T-cell (primary cell): ENCODE measurements at regions not wholly inside any gene's neighbourhood (a gene's known extent, or its start where the extent isn't known, plus 50 kb on each side); places are given as distances from the start of the nearest gene placed in this dataset.

Experiments used
- ATAC-seq, 4 experiments: fragments of 200-7000 bp in 3 of 4; fragments of 150-1000 bp in 1 of 4; cut with Tn5 transposase; replicated peaks in 1 of 4; 1 replicate in 3 of 4; 2 replicates in 1 of 4; pipeline ENCODE4 v1.10.0; 2021; ENCODE audit warnings: moderate library complexity in 3 of 4, mild to moderate bottlenecking in 2 of 4, moderate number of reproducible peaks in 1 of 4
- CTCF ChIA-PET, 2 donors: fragments of 300-600 bp; sonication (Branson Sonifier 250); formaldehyde crosslinking; loops; one replicate each; lab custom pipeline; 2022; ENCODE audit warnings: antibody characterized with exemption in 2 of 2; lab: Charles Lee
- POLR2A ChIA-PET, 2 donors: fragments of 300-600 bp; sonication (Branson Sonifier 250); formaldehyde crosslinking; loops; one replicate each; lab custom pipeline; 2022; ENCODE audit warnings: antibody characterized with exemption in 2 of 2; lab: Charles Lee
- DNase-seq, 35 experiments: peaks; one replicate each; pipeline versions ENCODE4 v3.0.0 to v3.0.0-alpha.2; 2013 to 2023
- H3K27ac ChIP-seq: one replicate; pipeline ENCODE4 v1.5.1; 2013; ENCODE audit warnings: low read length
- H3K27me3 ChIP-seq, 2 experiments: replicated peaks in 1 of 2; 1 replicate in 1 of 2; 2 replicates in 1 of 2; pipeline versions ENCODE4 v1.6.1 to v1.7.0; 2013; ENCODE audit warnings: low read length in 1 of 2, mixed read lengths in 1 of 2; ENCODE audit not compliant: control insufficient read depth in 2 of 2, insufficient read depth in 2 of 2; ENCODE audit errors: extremely low read depth in 1 of 2
- H3K36me3 ChIP-seq, 2 donors: 1 replicate in 1 of 2; 2 replicates in 1 of 2; pipeline versions ENCODE4 v1.6.1 to v1.7.0; 2013; ENCODE audit warnings: low read length in 1 of 2; ENCODE audit not compliant: control insufficient read depth in 2 of 2, insufficient read depth in 1 of 2; ENCODE audit errors: extremely low read depth in 1 of 2
- H3K4me1 ChIP-seq, 2 experiments: 1 replicate in 1 of 2; 2 replicates in 1 of 2; pipeline versions ENCODE4 v1.6.1 to v1.7.0; 2013; ENCODE audit warnings: low read length in 2 of 2, mixed read lengths in 1 of 2; ENCODE audit not compliant: insufficient read depth in 2 of 2, control insufficient read depth in 1 of 2; ENCODE audit errors: extremely low read depth in 1 of 2
- H3K4me3 ChIP-seq, 2 donors: 1 replicate in 1 of 2; 2 replicates in 1 of 2; pipeline versions ENCODE4 v1.5.1 to v1.7.0; 2013; ENCODE audit warnings: mild to moderate bottlenecking in 2 of 2, low read length in 1 of 2, moderate library complexity in 1 of 2; ENCODE audit not compliant: control insufficient read depth in 1 of 2; ENCODE audit errors: extremely low read depth in 1 of 2
- H3K9me3 ChIP-seq: 2 replicates; pipeline ENCODE4 v1.7.0; 2013
- H3K27ac Mint-ChIP-seq, 2 donors: one replicate each; pipeline ENCODE4 v1.8.0; 2020 to 2021; ENCODE audit warnings: mild to moderate bottlenecking in 2 of 2, mixed read lengths in 2 of 2
- H3K27me3 Mint-ChIP-seq, 2 donors: one replicate each; pipeline ENCODE4 v1.8.0; 2021 to 2022; ENCODE audit warnings: mixed read lengths in 2 of 2
- H3K36me3 Mint-ChIP-seq: one replicate; pipeline ENCODE4 v1.8.0; 2021; ENCODE audit warnings: mixed read lengths
- H3K4me1 Mint-ChIP-seq, 3 donors: one replicate each; pipeline ENCODE4 v1.8.0; 2020 to 2022; ENCODE audit warnings: mixed read lengths in 3 of 3, mild to moderate bottlenecking in 1 of 3
- H3K4me3 Mint-ChIP-seq, 3 donors: one replicate each; pipeline ENCODE4 v1.8.0; 2020 to 2022; ENCODE audit warnings: mild to moderate bottlenecking in 3 of 3, mixed read lengths in 3 of 3, moderate library complexity in 3 of 3
- H3K9me3 Mint-ChIP-seq, 3 donors: one replicate each; pipeline ENCODE4 v1.8.0; 2020 to 2022; ENCODE audit warnings: mixed read lengths in 3 of 3
- WGBS: methylation state at CpG from one replicate; pipeline ENCODE4 v1.1.5; 2013; ENCODE audit warnings: missing lambda C conversion rate; ENCODE audit not compliant: insufficient coverage; 5-methylcytosine and 5-hydroxymethylcytosine counted together

- no peaks in the 10 kb centered on the region for H3K4me1 Mint-ChIP-seq
- Histone ChIP-seq H3K9me3 (no peaks in the 10 kb centered on the region), H3K36me3 (no peaks in the 10 kb centered on the region), H3K4me3 (no peak overlapping the region), H3K27me3 (peaks cover 0 to 2% of the 10 kb centered on the region in 2 experiments), H3K4me1 (no peaks in the 10 kb centered on the region), H3K27ac (no peak overlapping the region)
- DNase-seq, result no peak
- H3K27me3 Mint-ChIP-seq, result no peaks in the 10 kb centered on the region
- H3K9me3 Mint-ChIP-seq, result no peaks in the 10 kb centered on the region
- CTCF ChIA-PET, result no interaction called here
- no CpG with 5 or more reads among the region's 5 CpGs for WGBS
- ATAC-seq, result no peak
- no peaks in the 10 kb centered on the region for H3K36me3 Mint-ChIP-seq
- POLR2A ChIA-PET, result no interaction called here
- no peak overlapping the region for H3K27ac Mint-ChIP-seq
- no peak overlapping the region for H3K4me3 Mint-ChIP-seq
These were observed 217.0 kb upstream of the CST7 start for GRCh38 chr20:24732076-24732475.

DNA sequence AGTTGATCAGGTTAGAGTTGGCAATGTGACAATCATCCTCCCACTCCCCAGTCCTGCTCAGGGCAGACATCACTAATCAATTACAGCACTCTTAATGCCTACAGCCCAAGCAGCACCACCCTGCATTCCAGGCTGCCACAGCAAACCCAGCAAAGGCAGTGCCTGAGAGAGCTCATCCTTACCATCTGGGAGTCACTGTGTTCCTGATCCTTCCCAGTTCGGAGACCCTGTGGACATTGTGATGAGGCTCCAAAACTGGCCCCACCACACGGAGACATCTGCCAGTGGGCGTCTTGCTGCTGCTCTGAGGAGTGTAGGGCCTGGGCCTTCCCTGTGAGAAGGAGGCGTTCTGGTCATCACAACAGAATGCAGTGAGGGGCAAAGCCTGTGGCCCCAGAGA is 216.5 kb upstream of the CST7 start:
- Histone ChIP-seq H3K4me3 (no peak overlapping the region), H3K9me3 (no peaks in the 10 kb centered on the region), H3K27ac (no peak overlapping the region), H3K36me3 (no peaks in the 10 kb centered on the region), H3K27me3 (peaks cover 0 to 2% of the 10 kb centered on the region in 2 experiments), H3K4me1 (no peaks in the 10 kb centered on the region)
- WGBS, result 96% methylated on average over 3 of the region's 4 CpGs
- CTCF ChIA-PET, result no interaction called here
- POLR2A ChIA-PET, result no interaction called here
- Mint-ChIP-seq H3K4me3 (no peak overlapping the region), H3K36me3 (no peaks in the 10 kb centered on the region), H3K9me3 (no peaks in the 10 kb centered on the region), H3K27ac (no peak overlapping the region), H3K4me1 (no peaks in the 10 kb centered on the region), H3K27me3 (no peaks in the 10 kb centered on the region)
- no peak for ATAC-seq
- DNase-seq, result no peak

DNA sequence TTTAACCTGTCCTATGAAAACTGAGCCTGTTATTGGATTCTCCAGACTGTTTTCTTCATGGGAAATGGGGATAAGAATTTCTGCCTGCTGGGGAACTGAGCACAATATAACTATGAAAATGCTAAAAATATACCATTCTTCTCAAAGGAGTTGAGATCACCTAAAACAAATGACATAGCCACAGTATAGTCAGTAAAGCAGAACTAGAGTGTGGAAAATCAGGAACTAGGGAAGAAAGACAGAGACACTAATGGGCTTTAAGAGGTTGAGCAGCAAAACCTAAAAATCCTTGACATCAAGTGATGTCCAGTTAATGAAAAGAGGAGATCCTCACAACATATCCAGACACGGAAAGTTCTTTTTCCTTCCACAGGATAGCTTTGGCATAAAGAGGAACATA is 215.7 kb upstream of the CST7 start:
- no peaks in the 10 kb centered on the region for H3K4me1 ChIP-seq
- no peak overlapping the region for H3K27ac ChIP-seq
- no peak overlapping the region for H3K4me3 ChIP-seq
- H3K9me3 ChIP-seq, result no peaks in the 10 kb centered on the region
- no peaks in the 10 kb centered on the region for H3K36me3 Mint-ChIP-seq
- ChIA-PET POLR2A (no interaction called here), CTCF (no interaction called here)
- H3K27me3 Mint-ChIP-seq, result no peaks in the 10 kb centered on the region
- no peaks in the 10 kb centered on the region for H3K4me1 Mint-ChIP-seq
- H3K27ac Mint-ChIP-seq, result no peak overlapping the region
- H3K27me3 ChIP-seq, result peaks cover 0 to 2% of the 10 kb centered on the region in 2 experiments
- DNase-seq (no peak), ATAC-seq (no peak)
- H3K9me3 Mint-ChIP-seq, result no peaks in the 10 kb centered on the region
- no peaks in the 10 kb centered on the region for H3K36me3 ChIP-seq
- no peak overlapping the region for H3K4me3 Mint-ChIP-seq
- WGBS, result no CpG with 5 or more reads among the region's 1 CpG

DNA sequence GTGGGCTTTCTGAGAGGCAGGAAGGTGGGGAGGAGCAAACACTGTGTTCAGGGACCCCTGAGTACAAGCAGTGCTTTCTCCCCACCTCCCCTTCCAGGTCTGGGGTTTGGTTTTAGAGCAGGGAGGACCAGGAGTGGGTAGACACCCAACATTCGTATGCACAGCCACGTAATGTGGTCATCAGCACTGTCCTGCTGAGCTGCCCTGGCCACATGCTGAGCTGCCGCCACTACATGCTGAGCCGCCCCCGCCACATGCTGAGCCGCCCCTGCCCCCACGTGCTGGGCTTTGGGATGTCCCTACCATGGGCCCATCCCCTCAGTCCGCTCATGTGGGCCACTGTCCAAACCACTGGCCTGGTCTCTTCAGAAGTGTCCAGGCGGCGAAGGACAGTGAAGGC is 214.9 kb upstream of the CST7 start:
- Histone ChIP-seq H3K27me3 (peaks cover 0 to 2% of the 10 kb centered on the region in 2 experiments), H3K4me1 (peaks cover 0 to 6% of the 10 kb centered on the region in 2 experiments), H3K27ac (no peak overlapping the region), H3K36me3 (no peaks in the 10 kb centered on the region), H3K4me3 (no peak overlapping the region), H3K9me3 (no peaks in the 10 kb centered on the region)
- Mint-ChIP-seq H3K4me3 (no peak overlapping the region), H3K27ac (no peak overlapping the region), H3K27me3 (no peaks in the 10 kb centered on the region), H3K9me3 (no peaks in the 10 kb centered on the region), H3K36me3 (no peaks in the 10 kb centered on the region), H3K4me1 (peaks cover 3 to 6% (median 5%) of the 10 kb centered on the region in 3 donors)
- ATAC-seq (no peak), DNase-seq (no peak)
- POLR2A ChIA-PET, result no interaction called here
- WGBS, result 92% methylated on average over 8 of the region's 10 CpGs
- CTCF ChIA-PET, result no interaction called here

DNA sequence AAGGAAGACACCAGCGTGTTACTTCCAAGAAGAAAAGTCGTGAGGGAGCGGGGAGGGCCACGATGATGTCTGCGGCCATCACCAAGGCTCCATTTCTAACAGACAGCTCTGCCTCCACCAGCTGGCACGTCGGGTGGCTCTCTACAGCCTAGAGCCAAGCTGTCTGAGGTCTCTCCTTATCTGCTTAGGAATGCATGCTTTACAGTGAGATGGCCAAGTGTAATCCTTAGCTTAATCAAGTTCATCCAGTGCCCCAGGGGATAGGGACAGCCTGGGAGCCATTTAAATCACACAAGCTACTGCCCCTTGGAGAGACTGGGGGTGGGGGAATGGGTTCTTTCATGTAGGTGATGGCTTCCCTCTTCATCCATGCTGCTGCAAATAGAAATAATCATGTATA is 213.8 kb upstream of the CST7 start:
- 90% methylated on average over 4 of the region's 7 CpGs for WGBS
- no peaks in the 10 kb centered on the region for H3K9me3 ChIP-seq
- no peak overlapping the region for H3K27ac Mint-ChIP-seq
- H3K9me3 Mint-ChIP-seq, result no peaks in the 10 kb centered on the region
- no peak overlapping the region for H3K27ac ChIP-seq
- H3K4me3 Mint-ChIP-seq, result no peak overlapping the region
- peaks cover 5 to 7% of the 10 kb centered on the region in 2 experiments for H3K4me1 ChIP-seq
- CTCF ChIA-PET, result no interaction called here
- no peak overlapping the region for H3K4me3 ChIP-seq
- no peaks in the 10 kb centered on the region for H3K27me3 Mint-ChIP-seq
- POLR2A ChIA-PET, result no interaction called here
- peaks cover 0 to 2% of the 10 kb centered on the region in 2 experiments for H3K27me3 ChIP-seq
- no peak for DNase-seq
- peaks cover 14 to 17% (median 14%) of the 10 kb centered on the region in 3 donors for H3K4me1 Mint-ChIP-seq
- H3K36me3 ChIP-seq, result no peaks in the 10 kb centered on the region
- ATAC-seq, result no peak
- H3K36me3 Mint-ChIP-seq, result no peaks in the 10 kb centered on the region

DNA sequence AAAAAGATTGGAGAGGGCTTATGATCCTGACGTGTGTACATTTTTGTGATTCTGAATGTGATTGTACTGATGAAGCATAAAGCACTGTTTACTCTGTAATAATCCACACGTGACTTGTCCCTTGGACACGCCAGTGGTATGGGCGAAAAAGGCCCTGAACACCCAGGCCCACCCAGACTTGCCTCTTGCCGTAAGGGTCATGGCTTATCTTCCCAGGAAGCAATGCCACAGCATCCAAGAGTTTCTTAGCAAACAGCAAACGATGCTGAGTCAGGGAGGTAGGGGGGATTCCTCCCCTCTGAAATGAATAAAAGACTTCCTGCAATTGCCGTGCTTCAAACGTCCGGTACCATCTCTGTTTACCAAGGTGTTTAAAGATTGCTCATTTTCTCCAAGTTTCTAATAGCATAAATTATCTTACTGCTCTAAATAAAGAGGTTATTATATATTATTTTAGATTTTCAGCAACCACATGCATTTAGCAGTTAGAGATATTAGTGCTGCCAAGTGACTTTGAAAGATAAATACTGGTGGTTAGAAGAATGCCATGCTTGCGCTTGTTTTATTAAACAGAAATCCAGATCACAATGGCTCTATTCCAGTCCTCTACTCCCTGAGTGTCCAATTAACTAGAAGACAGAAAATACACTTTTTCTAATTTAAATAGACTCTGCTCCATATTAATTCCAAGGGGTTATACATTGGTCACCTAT is 212.8 kb upstream of the CST7 start:
- no peaks in the 10 kb centered on the region for H3K9me3 ChIP-seq
- DNase-seq, result no peak
- H3K36me3 ChIP-seq, result no peaks in the 10 kb centered on the region
- peaks cover 19 to 23% (median 20%) of the 10 kb centered on the region in 3 donors for H3K4me1 Mint-ChIP-seq
- ATAC-seq, result no peak
- H3K27ac Mint-ChIP-seq, result no peak overlapping the region
- H3K9me3 Mint-ChIP-seq, result no peaks in the 10 kb centered on the region
- no peaks in the 10 kb centered on the region for H3K36me3 Mint-ChIP-seq
- ChIA-PET CTCF (no interaction called here), POLR2A (no interaction called here)
- no peak overlapping the region for H3K27ac ChIP-seq
- no peak overlapping the region for H3K4me3 ChIP-seq
- 100% methylated on average over 1 of the region's 10 CpGs for WGBS
- no peaks in the 10 kb centered on the region for H3K27me3 Mint-ChIP-seq
- H3K27me3 ChIP-seq, result peaks cover 0 to 2% of the 10 kb centered on the region in 2 experiments
- H3K4me3 Mint-ChIP-seq, result no peak overlapping the region
- H3K4me1 ChIP-seq, result peaks cover 5 to 7% of the 10 kb centered on the region in 2 experiments
